Activated effector memory CD4-positive, alpha-beta T cell treated with anti-CD3 and anti-CD28 coated beads, Interleukin-2, amount 50 U/mL, for 16 hours (primary cell): ENCODE measurements at regions not wholly inside any gene's neighbourhood (a gene's known extent, or its start where the extent isn't known, plus 50 kb on each side); places are given as distances from the start of the nearest gene placed in this dataset.
"Not testable (repeated sequence)": the region's sequence is repeated elsewhere in the genome, so short reads cannot be mapped to it uniquely, and the experiment has no call there.

ENCODE experiments used
- DNase-seq: peaks from one replicate; pipeline ENCODE4 v3.0.0-alpha.2; 2020

DNA sequence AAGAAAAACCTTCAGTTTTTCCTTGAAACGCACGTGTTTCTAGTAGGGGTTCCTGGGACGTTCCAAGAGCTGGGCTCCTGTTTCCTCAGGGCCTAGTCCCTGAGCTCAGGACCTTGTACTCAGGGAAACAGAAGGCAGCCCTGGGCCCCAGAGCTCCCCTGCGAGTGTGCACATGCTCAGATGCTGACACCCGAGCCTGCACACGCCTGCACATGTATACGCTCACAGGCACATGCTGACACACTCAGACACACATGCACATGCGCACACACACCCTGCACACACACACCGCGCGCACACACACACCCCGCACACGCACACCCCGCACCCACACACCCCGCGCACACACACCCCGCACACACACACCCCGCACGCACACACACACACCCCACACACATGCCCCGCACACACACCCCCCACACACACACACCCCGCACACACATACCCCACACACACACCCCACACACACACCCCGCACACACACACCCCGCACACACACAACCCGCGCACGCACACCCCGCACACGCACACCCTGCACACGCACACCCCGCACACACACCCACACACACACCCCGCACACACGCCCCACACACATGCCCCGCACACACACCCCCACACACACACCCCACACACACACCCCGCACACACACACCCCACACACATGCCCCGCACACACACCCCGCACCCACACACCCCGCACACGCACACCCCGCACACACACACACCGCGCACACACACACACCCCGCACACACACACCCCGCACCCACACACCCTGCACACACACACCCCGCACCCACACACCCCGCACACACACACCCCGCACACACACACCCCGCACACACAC is 52.2 kb downstream of the CALML3 start:
- peak; percentile 34 for DNase-seq

DNA sequence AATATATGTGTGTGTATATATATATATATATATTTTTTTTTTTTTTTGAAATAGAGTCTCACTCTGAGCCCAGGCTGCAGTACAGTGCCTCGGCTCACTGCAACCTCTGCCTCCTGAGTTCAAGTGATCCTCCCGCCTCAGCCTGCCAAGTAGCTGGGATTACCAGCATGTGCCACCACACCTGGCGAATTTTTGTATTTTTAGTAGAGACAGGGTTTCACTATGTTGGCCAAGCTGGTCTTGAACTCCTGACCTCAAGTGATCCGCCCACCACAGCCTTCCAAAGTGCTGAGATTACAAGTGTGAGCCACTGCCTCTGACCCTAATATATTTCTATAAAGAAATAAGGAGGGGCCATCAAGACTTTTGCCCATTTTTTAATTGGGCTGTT is 55.3 kb downstream of the CALML3 start:
- not testable (repeated sequence) for DNase-seq

DNA sequence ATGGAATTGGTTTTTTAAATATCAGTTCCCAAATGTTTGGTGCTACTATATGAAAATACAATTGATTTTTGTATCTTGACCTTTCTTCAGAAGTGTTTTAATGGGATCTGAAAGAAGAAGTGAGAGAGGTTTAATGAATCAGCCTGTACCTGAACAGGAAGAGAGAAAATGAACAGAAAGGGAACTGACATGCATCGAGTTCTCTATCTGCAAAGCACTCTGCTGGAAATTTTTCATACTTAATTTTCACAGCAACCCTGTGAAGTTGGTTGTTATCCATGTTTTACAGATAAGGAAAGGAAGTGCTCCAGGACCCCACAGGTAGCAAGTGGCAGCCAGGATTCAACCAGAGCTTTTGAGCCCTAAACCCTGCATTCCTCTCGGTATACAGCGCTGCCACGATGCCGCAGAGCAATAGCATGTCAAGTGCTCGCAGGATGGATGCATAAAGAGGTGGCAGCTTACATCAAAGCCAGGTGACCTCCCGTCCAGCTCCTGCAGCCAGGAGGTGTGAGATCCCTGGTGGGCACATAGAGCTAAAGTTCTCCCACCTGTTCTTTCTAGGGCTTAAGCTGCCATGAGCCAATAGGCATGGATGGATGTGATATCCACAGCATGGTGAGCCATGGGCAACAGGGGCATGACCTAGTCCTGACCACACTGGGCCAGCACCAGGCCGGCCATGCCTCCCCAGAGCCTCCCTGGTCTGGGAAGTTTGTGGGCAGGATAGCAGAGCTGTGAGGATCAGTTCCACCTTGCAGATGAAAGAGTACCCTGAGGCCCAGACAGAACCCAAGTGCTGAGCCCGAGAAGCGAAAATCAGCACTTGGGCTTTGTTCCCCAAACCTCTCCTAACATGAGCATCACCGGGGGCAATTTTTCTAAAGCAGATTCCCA is 57.2 kb downstream of the CALML3 start:
- DNase-seq: peak; percentile 45

DNA sequence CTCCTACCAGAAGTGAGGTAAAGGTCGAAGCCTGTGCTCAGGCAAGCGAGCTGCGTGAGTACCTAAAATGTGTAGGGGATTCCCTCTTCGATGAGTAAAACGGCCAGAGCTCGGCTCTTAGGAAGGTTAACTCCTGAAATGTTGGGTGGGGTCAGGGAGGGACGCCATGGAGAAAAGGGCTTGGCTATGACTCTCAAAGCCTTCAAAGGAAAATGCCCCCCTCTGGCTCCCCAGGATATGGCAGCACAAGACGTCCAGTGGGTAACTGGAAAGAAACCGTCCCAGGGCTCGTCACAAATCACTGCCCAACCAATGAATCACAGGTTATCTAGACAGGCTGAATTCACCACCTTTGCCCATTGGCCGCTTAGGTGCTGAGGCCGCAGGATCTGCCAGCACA is 58.0 kb downstream of the CALML3 start:
- DNase-seq: peak; percentile 36

DNA sequence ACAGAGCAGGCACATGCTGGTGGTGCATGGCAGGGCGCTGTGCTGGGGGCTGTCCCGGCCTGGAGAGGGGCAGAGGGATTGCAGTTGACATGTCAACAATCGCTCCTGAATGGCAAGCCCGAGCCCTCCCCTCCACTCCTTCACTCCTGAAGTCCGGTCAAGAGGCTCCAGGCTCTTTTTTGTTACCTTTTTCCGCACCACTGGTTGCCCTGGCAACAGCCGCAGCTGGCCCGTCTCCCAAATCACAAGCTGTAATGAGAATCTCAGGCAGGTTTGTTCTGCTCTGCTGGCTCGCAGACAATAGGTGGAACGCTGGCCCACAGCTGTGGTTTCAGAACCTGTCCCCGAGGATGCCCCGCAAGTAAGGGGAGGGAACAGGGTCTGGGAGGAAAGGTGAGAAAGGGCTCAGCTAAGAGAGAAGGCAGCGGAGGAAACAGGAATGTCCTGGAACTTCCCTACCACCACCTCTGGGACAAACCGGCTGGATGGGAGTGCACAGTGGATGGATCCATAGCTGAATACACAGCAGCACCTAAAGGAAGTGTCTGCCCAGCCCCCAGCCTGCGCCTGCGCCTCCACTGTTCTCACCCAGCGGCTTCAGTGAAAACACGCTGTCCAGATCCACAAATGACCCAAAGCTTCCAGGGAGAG is 58.9 kb downstream of the CALML3 start:
- DNase-seq: peak; percentile 52

DNA sequence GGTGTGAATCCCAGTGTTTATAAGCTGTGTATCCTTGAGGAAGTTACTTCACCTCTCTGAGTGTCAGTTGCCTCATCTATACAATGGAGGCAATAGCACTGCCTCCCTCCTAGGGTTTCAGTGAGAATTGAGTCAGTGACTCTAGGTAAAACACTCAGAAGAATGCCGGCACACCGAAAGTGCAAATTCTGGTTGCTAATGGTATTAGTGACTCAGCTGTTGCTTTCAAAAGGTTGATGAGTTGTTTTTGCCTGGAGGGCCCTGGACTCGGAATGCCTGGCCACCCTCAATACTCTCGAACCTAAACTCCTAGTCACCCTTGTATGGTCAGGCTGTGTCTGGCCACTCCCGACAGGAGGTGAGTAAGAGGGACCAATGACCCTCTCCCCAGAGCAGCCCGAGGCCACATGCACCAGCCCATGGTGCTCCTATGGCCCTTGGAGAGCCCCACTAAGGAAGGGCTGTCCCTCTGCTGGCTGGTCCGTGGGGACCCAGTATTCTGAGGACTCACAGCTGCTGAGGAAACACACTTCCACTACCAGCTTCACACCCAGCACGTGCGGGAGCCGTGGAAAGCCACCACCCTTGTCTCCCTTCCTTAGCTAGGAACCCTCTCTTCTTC is 60.2 kb downstream of the CALML3 start:
- peak; percentile 61 for DNase-seq

DNA sequence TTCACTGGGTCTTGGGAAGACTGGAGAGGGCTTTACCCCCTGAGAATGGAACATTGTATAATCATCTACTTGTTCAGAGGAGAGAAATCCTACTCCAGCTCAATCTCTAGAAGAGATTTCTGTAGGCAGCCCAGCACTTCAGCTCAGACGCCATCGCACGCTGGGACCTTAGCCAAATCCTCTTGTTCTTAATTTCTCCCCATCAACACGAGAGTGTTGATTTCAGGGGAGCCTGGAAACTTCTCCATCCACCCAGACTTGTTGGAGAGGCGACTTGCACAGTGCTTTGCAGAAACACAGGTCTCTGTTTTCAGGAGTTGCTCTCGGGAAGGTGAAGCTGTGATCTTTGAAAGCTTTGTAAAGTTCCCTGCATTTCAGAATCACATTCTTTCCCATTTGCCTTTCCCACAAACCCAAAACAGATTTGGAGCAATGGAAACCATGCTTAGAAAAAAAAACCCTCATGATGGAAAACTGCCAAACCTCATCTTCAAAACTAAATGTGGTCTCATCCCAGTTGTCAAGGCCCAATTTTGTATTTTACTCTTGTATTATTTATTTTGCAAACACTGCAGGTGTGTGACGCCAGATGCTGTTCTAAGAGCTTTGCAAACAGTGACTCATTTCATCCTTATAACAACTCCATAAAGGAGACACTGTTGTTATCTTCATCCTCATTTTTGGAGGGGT is 60.9 kb downstream of the CALML3 start:
- DNase-seq: peak; percentile 14

DNA sequence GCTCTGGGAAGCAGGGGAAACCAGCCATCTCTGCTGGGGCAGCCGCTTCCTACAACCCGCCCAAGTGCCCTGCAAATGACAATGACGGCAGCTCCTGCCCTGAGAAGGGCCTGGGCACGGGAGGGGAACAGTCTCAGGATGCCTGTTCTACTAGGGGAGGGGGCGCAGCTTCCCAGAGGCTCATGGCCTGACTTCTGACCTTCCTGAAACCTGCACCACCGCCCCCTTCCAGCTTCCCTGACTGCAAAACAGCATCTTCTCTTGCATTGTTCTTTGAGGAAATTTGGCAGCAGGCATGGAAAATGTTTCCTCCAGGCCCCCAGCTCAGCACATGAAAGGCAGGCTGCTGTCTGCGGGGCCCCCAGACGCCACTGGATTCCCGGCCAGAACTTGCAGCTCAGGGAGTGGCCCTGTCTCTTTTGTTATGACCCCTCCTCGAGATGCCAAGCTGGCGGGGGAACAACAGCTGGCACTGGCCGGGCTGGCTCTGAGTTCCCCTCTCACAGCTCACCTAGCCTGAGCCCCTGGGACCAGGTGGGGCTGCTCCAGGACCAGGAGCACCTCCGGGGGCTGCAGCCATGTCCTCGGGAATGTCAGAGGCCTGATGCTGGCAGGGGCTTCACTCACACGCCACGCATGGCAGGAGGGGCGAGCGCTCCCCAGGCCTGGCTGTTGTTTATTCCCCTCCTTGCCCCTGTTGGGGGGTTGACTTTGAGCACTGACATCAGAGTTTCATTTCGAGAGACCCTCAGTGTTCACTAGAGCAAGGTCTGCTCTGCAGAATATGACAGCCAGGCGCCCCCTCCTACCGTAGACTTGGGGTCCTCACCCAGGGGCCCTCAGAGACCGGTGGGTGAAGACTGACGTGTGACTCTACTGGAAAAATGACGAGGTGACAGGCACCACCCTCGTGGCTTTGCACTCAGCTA is 62.7 kb downstream of the CALML3 start:
- peak; percentile 54 for DNase-seq

DNA sequence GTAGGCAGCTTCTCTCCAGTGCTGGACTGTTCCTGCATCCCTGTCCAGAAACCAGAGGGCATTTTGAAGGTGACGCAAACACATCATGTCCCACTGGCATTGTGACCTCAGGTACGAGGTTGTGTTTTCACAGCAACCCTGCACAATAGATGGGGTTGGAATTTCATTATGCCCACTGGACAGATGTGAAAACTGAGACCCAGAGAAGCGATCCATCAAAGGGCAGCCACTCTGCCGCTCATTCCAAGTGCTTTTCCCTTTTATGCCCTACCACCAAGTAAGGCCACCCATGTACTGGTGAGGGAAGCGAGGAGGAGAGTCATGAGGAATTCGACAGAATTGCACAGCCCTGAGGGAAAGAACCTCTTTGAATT is 63.3 kb downstream of the CALML3 start:
- peak; percentile 37 for DNase-seq

DNA sequence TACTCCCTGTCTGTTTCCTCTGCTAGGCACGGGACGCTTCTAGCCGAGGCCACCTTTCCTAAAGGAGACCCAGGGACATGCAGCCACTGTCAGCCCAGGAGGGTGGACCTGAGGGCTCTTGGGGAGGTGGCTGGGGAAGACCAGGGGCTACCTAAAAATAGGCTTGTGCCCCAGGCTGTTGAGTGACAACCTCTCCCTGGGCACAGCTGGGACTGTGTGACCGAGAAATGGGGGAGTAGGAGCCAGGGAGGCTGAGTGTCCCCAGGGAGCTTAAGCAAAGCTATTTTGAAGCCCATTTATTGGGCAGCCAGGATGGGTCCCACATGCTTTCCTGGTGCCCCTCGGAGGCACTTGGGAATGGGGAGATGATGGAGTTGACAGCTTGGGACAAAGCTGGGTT is 63.8 kb downstream of the CALML3 start:
- DNase-seq: peak; percentile 37
